ENCODE measurements at regions not wholly inside any gene's neighbourhood (a gene's known extent, or its start where the extent isn't known, plus 50 kb on each side); places are given as distances from the start of the nearest gene placed in this dataset.
"Not testable (repeated sequence)": the region's sequence is repeated elsewhere in the genome, so short reads cannot be mapped to it uniquely, and the experiment has no call there.

DNA sequence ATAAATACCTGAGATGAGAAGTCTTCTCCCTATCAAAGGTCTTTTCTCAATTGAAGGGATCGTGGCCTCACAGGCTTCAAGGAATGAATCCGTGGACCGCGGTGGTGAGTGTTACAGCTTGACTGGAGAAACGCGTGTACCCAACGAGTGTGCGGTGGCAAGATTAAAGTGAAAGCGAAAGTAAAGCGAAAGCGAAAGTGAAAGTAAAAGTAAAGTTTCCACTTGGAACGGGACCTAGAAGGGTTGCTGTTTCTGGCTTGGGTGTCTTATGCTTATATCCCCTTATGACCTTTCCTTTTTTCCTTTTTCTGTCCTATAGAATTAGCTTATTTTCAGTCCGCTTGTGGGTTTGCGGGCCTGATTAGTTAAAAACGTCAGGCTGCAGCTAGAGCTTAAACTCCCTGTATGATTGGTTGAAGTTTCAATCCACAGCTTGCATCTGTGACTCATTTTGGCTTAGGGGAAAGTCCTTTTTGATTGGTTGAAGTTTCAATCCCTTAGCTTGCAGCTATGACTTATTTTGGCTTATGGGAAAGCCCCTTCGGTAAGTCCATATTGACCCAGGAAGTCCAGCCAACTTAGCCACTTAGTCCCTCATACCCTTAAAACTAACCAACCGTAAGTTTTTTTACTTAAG is 924.3 kb upstream of the CDH10 start:
- no peak for DNase-seq

DNA sequence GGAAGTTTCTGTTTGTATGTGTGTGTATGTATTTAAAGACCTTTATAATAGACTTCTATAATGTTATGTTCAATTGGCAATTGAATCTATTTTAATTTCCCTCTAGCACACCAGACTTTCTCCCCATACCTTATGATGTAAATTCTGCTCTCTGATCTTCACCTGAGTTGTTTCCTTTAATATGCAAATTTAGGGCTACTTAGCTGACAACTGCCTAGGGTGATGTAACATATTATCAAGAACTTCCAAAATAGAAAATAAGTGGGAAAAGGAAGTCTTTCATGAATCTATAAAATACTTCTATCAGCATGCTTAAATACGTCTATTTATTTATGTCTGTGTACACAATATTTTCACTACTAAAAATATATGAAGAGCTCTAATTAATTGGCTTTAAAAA is 923.5 kb upstream of the CDH10 start:
- no peak for DNase-seq

DNA sequence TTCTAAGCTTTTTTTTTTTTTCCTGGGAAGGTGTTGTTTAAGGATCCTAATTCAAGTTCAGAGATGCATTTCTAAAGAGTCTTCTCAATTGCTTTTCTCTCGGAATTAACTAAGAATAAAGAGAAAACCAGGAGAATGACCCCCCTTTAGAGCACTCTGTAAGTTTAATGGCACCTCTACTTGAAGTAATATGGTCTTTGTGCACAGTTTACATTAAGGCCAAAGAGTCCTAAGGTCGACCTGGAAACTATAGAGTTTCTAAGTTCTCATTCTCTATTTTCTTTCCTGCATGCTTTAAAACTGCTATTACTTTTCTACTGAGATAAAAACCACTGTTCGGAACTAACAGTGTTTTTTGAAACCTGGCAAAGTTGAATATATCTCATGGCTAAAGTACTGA is 923.1 kb upstream of the CDH10 start:
- DNase-seq: no peak

- DNase-seq: no peak
Measured at GRCh38 chr5:25562656-25563055, 917.9 kb upstream of the CDH10 start.

GRCh38 chr5:25554077-25554476 is 909.3 kb upstream of the CDH10 start:
- no peak for DNase-seq

DNA sequence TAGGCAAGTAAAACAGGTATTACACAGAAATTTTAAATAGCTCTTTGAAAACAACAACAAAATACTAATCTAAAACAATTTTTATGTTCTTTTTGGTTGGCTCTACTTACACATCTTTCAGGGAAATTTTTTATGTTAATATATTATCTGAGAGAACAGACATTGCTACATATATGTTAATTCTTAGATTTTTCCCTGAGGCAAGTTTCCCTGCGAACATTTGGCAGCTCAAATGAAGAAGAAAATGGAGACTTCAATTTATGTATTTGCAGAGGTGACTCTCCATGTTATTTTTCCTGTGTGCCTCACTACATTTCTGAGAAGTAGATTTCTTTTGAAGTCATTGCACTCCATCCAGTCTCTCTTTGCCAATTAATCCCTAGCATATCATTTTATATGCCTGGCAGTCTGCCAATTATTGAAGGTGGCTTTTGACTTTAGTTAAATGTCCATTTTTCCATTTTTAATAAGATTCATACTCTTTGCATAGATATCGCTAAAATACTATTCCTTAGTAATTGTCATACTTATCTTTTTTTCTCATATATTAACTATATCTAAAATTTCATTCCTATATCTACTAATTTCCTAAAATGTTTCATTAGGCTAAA is 908.2 kb upstream of the CDH10 start:
- no peak for DNase-seq

DNA sequence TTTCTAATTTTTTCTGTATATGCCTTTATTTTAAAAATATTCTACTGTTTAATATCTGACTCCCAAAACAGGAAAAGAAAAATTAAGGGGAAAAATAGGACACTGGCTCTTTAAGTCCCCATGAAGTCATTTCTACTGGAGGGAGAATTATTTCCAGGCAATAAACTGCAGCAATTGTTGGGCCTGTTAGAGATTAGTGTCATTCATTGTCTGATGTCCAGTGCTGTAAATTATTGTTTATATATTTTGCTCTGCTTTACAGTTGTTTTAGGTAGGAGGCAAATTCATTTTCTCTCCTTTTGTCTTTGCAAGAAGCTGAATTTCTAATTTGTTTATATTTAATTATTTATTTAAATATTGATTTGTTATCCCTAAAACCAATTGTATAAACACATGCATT is 906.0 kb upstream of the CDH10 start:
- DNase-seq: no peak

DNA sequence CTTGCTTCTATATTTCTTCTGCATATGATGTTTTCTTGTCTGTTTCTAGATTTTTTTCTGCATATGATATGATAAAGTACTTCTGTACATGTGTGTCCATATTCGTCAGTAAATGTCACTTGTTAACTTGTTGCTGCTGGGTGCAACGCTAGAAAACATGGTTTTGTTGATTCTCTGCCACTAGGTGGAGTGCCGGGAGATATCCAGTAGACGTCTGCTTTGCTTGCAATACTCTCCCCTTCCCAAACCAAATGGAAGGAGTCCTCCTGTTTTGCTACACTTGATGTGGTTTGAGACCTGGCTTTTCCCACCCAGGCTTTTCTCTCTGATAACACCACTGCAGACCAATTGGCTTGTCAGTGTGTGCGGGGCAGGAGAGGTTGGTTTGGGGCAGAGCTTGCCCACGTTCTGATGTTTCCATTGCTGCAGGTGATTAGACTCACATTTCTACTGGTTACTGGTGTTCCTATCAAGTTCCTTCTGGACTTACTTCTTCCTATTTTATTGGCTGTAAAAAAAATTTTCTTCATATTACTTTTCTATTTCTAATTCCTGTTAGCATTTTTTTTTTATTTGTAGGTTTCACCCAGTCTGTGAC is 900.0 kb upstream of the CDH10 start:
- peak; percentile 2 to 6 for DNase-seq

DNA sequence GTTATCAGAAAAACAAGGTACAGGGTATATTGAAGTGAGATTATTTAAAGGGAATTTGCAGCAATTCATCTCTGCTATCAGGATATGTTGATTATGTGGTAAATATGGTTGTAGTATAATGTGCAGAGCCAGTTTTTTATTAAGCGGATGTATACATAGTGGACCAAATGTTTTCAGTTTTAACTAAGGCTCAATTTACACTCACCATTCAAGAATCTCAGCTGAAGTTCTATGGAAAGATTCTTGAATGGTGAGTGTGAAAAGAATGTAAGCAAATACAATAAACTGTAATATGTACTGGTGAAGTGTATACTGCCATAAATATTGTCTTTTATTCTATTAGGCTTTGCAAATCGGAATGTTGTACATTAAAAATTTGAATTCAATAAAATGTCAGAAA is 895.9 kb upstream of the CDH10 start:
- no peak for DNase-seq

- DNase-seq: no peak
Measured at GRCh38 chr5:25539536-25539935, 894.8 kb upstream of the CDH10 start.

- not testable (repeated sequence) for DNase-seq
Measured at GRCh38 chr5:25536461-25536860, 891.7 kb upstream of the CDH10 start.

GRCh38 chr5:25516141-25516540 is 871.4 kb upstream of the CDH10 start:
- no peak for DNase-seq

DNA sequence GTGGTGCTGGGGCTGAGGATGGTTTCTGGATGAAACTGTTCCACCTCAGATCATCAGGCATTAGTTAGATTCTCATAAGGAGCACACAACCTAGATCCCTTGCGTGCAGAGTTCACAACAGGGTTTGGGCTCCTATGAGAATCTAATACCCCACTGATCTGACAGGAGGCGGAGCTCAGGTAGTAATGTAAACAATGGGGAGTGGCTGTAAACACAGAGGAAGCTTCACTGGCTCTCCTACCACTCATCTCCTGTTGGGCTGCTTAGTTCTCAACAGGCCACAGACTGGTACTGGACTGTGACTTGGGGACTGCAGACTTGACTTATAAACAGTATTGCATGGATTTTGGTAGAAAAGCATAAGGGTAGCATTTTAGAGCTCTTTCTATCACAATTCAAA is 870.7 kb upstream of the CDH10 start:
- DNase-seq: no peak

- DNase-seq: not testable (repeated sequence)
Measured at GRCh38 chr5:25510692-25511091, 865.9 kb upstream of the CDH10 start.

- DNase-seq: not testable (repeated sequence)
Measured at GRCh38 chr5:25508011-25508410, 863.2 kb upstream of the CDH10 start.

GRCh38 chr5:25500635-25501034 is 855.9 kb upstream of the CDH10 start:
- no peak for DNase-seq

DNA sequence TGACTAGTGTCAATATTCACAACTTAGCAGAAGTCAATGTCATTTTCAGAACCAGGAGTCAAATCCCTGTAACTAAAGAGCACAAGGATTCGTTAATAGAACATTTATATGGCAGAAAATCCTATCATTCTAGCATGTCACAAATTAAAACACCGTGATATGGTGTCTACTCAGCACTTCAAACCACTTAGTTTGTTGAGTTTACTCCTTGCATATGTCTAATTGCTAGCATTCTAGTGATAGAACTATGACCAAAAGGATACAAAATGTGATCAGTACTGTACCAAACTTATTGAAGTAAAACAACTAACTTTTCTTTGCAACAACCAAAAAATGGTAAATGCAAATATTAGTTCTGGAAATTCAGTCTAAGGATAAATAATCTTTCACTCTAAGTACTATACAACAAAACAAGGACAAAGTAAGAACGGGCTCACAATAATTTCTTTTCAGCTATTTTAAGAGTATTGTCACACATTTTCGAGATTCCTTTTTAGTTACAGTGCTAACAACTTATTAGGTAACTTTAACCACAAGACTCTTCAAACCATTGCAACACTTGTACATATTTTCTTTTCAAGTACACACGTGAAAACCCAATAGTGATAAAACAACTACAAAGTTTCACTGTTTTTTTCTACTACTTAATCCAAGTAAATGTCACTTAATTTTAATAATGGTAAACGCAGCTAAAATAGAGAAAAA is 845.2 kb upstream of the CDH10 start:
- DNase-seq: no peak

DNA sequence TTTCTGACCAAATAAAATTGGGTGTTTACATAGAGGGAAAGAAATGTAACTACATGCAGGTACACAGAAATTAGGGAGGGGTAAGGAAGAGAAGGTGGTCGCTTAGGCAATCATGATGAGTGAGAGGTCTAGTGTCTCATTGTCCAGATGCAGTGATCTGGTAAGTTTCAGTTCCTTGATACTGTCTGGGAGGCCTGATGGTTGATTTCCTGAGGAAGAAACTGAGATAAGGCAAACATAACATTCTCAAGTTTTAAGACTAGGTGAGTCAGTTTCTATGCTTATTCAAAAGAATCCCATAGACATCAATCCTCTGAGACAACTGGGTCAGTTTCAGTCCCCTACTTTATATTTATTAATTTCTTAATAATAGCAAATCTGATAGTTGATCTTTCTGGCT is 843.3 kb upstream of the CDH10 start:
- no peak for DNase-seq

DNA sequence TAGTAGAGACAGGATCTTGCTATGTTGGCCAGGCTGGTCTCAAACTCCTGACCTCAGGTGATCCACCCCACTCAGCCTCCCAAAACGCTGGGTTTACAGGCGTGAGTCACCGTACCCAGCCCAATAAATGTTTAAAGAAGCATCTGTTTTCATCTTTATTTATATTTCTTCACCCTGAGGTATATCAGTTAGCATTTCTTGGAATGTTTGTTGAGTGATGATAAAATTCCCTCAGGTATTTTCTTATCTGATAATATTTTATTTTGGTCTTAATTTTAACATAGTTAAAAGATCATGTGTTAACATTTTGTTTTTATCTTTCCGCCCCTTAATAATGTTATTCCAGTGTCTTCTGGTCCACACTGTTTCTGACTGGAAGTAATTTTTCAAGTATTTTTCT is 839.6 kb upstream of the CDH10 start:
- no peak for DNase-seq

DNA sequence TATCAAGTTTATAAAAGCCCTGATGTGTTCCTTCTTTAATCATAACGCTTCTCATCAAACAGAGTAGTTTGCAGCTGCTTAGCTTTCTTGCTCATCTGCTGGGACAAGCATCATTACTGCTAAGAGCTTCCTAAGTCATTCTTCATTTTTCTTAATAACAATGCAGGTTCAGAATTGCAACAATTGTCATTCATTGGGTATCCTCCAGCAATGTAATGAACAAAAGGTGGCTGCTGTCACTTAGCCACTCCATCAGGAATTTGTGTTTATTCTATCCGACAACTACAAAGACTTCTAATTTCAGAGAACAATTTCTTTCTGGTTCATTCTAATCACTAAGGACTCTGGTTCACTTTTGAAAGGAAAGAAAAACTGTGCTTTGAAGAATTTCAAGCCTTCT is 836.7 kb upstream of the CDH10 start:
- no peak for DNase-seq

DNA sequence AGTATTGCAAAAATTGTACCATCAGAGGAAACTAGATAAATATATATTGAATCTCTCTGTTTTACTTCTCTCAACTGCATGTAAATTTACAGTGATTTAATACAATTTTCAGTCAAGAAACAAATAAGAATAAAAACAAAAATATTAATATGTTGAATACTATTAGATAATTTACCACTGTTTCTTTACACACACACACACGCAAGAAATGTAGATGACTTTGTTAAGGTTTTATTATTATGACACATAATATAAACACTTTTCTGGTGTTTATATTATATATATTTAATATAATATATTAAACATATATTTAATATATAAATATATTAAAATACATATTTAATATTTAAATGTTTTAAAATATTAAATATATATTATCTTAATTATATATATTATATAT is 814.3 kb upstream of the CDH10 start:
- no peak for DNase-seq

GRCh38 chr5:25458628-25459027 is 813.9 kb upstream of the CDH10 start:
- no peak for DNase-seq

- no peak for DNase-seq
Measured at GRCh38 chr5:25453500-25453899, 808.7 kb upstream of the CDH10 start.

- DNase-seq: no peak
Measured at GRCh38 chr5:25451294-25451693, 806.5 kb upstream of the CDH10 start.

Measured in inflammatory macrophage treated with lipopolysaccharide for 1 hour (primary cell).